GM18499 (cell line): ENCODE measurements at regions not wholly inside any gene's neighbourhood (a gene's known extent, or its start where the extent isn't known, plus 50 kb on each side); places are given as distances from the start of the nearest gene placed in this dataset.

ENCODE experiments used
- ATAC-seq: cut with Tn5 transposase; IDR thresholded peaks from one replicate; pipeline ENCODE4 v1.9.1; 2021; ENCODE audit warnings: moderate number of reproducible peaks; ENCODE audit not compliant: insufficient read depth, unreplicated experiment

DNA sequence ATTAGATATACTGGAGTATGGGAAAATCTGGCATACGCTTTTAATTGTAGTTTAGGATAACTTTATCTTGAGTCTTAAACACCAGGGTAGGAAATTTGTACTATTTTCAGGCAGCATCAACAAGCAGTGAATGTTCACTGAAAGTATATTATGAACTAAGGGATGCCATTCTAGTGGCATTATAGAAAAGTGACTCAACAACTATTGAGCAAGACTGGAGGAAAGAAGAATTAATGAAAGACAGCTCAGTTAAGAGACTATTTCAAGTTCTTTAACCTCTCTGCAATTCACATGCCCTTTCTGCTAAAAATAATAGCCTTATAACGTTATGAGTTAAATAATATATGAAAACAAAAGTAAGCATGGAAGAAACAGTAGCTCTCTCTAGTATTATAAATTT lies 343.1 kb downstream of the FSCB start:
- no peak for ATAC-seq

- ATAC-seq = no peak
Observed at GRCh38 chr14:44162197-44162596, 344.9 kb downstream of the FSCB start.

GRCh38 chr14:44154874-44155273 lies 352.2 kb downstream of the FSCB start:
- ATAC-seq = no peak

DNA sequence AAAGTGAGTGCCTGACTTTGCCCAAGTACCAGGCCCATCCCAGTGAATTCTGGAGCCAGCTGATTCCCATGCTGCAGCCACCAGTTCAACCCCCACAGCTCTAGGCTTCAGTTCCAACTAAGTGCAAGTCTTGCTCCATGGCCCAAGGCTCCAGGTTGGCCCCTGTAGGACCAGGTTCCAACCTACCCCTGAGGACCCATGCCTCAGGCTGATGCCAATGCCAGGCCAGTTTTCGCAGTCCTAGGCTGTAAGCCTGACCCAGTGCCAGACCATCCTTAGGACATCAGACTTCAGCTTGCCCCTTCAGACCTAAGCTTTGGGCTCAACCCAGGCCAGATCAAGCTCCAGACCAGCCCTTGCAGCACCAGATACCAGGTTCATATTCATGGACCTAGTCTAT lies 352.6 kb downstream of the FSCB start:
- ATAC-seq = no peak

DNA sequence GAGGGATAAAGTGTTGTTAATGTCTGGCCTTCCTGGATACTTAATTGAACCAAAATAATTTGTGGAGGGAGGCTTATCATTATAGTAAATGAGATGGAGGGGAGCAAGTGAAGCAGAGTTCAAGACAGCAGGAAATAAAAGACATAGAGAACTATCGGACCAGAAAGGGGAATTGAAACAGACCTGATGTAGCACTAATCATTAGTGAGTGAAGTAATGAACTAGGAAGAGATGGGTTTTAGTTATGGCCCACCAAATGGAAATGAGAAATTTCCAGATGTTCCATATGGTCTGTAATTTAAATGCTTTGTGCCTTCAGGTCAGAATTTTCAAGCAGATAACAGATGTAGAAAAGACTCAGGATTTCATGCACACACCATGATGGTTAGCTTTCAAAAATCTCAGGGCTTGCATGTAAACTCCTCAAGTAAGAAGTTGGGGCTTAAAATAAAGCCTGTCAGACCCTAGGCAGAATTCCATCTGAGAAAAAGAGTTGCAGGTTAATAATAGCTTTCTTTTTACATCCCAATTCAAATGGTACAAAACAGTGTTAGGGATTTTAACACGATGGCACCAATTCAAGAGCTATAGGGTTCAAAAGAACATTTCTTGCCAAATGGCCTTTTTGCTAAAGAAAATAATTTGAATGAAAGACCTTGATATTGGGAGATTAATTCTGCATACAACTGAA lies 355.8 kb downstream of the FSCB start:
- ATAC-seq = no peak

DNA sequence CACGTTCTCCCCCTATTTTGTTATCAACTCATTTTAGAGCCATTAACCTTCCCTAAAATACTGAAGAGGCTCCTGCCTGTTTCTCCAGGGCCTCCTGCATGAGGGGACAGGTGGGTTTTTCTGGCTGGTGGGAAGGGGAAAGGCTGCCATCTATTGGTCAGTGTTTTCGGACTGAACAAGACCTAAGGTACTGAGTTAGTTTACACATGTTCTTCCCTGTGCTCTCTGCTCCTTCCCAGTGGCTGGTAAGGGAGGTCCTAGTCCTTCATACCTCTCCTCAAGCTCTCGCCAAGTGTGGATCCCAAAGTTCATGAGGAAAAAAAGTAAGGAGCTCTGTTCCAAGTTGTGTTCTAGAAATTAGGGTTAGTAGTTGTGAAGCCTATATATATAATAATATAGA lies 357.5 kb downstream of the FSCB start:
- ATAC-seq = no peak

- no peak for ATAC-seq
Observed at GRCh38 chr14:44142006-44142405, 365.1 kb downstream of the FSCB start.

DNA sequence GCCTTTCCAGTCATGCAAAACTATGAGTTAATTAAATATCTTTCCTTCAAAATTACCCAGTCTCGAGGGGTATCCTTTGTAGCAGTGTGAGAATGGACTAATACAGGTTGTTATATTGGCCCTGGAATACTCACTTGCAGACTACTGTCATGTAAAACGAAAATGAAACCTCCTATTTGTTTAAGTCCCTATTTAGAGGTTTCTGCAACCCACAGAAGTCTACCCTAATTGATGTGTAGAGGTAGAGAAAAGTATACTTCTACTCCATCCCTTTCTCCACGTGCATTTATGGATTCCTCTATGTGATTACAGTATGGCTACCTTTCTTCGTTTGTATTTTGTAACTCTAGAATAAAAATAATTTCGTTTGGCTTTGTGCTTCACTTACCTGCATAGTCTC lies 371.1 kb downstream of the FSCB start:
- ATAC-seq = no peak

DNA sequence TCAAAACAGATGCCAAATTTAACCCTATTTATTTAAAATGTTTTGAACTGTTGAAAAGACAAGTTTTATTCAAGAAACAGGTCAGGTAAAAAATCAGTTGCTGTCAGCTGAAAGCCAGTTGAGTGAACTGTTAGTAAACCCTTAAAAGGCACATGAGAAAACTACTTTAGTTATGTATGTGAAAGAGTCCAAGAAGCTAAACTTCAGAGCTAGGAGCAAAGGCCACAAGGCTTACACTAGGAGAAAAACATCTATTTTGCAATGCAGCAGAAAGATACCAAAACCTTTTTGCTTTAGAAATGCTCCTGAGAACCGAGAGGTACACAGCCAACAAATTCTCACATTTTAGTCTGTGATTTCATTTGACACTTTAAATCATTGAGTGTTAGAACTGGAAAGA lies 375.2 kb downstream of the FSCB start:
- ATAC-seq = no peak

DNA sequence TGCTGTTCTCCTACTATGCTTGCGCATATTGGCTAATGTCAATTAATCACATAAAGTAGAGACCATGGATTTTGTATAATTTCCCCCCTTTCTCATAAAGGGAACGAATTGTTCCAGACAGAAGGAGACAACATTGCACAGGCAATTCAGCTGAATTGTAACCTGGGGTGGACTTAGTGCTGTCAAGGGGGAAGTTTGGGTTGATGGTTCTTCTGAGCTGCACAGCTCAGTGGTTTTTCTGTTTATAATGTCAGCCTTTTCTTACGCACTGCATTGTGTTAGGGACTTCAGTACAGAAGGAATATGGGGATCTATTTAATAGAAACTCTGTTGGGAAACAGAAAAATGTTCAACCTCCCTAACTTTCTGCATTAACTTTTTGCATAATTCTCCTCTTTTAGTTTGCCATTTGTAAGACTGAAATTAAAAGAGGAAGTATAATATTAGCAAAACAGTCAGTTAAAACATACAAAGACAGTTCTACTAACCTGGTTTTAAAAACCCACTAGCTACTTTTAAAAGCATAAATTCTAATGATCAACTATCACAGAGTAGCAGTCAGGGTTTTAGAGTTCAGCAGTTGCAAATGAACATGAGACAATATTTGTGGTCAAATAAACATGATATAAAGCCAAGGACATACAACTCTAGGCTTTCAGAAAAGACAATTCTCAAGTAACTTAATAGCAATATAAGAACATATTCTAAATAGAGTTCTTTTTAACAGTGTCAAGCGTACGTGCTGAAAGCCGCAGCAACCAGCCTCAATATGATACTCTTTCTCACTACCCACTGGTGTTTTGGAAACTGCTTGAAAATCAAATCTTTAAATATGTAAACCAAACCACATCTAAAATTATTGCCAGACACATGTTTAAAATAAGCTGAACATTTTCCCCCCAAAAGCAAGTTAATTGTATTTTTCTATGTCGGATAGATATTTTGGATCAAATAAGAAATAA lies 393.0 kb downstream of the FSCB start:
- ATAC-seq = no peak

GRCh38 chr14:44112774-44113460 lies 394.2 kb downstream of the FSCB start:
- no peak for ATAC-seq

DNA sequence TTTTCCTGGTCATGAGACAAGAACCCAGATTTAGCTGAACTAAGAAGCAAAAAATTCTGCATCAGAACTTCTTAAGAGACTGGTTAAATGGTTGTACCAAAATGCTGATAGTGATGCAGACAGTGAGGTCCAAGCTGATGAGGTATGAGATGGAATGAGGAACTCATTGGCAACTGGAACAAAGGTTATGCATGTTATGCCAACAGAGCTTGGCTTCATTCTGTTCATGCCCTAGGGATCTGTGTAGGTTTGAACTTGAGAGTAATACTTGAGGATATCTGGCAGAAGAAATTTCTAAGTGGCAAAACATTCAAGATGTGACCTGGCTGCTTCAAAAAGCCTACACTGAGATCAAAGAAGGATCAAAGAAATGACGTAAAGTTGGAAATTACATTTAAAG lies 398.0 kb downstream of the FSCB start:
- no peak for ATAC-seq

DNA sequence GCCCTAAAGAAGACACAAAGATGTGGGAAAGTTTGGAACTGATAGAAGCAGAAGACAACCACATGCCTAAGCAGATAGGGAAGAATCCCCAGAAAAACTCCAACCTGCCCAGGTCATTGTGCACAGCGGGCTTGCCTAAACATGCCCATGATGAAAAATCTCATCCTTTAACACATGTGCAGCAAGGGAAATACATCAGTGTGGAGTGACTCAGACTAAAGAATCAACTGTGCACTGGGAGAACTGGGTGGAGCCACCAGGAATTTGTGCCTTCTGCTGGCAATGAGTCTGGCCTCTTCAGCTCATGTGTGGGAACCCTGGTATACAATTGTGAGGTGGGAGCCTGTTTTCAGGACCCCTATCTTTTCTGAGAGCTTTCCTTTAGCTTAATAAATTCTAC lies 398.5 kb downstream of the FSCB start:
- ATAC-seq = no peak

GRCh38 chr14:44107156-44107555 lies 399.9 kb downstream of the FSCB start:
- no peak for ATAC-seq

DNA sequence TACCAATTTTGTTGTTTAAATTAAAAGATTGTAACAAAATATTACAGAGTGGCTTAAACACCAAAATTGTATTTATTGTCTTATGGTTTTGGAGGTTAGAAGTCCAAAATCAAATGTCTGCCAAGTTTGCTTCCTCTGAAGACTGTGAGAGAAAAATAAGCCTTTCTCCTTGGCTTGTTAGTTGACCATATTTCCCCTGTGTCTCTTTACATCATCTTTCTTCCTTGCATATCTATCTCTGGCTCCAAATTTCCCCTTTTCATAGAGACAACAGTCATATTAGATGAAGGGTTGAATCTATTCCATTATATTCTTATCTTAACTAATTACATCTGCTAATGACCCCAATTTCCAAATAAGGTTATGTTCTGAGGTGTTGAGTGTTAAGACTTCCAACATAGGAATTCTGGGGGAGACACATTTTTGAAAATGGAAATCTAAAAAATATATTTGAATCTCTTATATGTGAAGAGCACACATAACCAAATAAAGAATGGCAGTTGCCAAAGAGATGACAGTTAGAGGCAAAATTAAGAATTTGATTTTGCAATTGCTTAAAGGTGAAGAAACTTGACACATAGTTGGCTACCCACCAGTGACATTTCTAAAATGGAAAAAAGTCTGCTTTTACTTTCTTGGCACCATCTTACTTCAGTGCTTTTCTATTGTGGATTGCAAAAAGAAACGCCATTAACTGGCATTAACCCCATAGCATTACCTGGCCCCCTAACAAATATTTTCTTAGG lies 407.2 kb downstream of the FSCB start:
- ATAC-seq = no peak

DNA sequence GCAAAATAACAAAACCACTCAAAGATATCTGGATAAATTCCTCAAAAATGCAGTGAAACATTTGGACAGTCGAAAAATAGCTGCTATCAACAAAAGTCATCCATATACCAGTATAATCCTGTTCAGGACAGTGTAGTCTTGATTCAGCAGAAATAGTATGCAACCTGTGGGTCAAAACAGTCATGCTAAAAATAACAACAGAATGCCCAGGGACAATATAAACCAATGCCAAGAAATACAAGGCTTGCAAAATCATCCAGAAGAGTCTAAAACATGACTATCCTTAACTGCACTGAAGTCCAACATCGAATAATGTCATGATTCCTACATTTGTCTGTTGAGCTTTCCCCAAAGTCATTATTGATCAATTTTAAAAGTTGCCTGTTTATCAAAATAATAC lies 425.9 kb downstream of the FSCB start:
- no peak for ATAC-seq

- ATAC-seq = no peak
Observed at GRCh38 chr14:44070046-44070445, 437.0 kb downstream of the FSCB start.

GRCh38 chr14:44053422-44053821 lies 453.7 kb downstream of the FSCB start:
- ATAC-seq = no peak

- ATAC-seq = no peak
Observed at GRCh38 chr14:44041700-44042099, 465.4 kb downstream of the FSCB start.

DNA sequence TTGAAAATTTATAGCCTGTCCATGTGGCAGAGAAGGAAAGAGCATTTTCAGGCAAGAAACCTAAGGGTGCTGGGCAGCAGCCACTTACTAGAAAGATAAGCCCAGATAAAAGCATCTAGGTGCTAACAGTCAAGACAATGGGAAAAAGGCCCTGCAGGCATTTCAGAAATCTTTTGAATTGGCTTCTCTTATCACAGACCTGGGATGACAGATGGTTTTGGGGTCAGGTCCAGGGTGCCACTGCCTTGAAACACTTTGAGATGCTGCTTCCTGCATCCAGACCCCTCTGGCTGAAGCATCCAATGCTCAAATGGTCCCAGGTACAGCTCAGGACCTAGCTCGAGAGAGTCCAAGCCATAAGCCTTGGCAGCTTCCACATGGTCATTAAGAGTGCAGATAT lies 466.5 kb downstream of the FSCB start:
- no peak for ATAC-seq
